ENCODE measurements at regions not wholly inside any gene's neighbourhood (a gene's known extent, or its start where the extent isn't known, plus 50 kb on each side); places are given as distances from the start of the nearest gene placed in this dataset.

DNA sequence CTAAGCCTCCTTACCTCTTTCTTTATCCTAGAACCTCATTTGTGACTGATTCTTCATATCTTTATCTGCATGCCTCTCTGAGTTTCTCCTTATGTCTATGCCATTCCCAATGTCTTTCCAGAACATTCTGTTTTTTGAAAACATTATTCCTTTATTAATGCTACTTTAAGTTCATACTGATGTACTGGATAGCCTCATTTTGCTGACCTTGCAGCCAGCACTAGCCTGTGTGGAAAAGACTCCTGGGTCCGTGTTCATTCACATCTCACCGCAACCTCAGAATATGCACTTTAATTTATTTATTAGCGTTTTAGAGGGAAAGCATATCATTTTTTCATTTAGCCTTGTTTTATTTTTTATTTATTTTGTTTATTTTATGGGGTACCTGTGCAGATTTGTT lies 208.1 kb upstream of the NPVF start:
- H3K27me3 ChIP-seq (ENCODE audit: insufficient read depth, low read depth, severe bottlenecking), result no peaks in the 10 kb centered on the region
- no peak for DNase-seq
- no peak overlapping the region for H3K4me3 ChIP-seq (ENCODE audit: low read depth, low read length)
- H3K36me3 ChIP-seq, result no peaks in the 10 kb centered on the region
- TF ChIP-seq, protein P1, sequence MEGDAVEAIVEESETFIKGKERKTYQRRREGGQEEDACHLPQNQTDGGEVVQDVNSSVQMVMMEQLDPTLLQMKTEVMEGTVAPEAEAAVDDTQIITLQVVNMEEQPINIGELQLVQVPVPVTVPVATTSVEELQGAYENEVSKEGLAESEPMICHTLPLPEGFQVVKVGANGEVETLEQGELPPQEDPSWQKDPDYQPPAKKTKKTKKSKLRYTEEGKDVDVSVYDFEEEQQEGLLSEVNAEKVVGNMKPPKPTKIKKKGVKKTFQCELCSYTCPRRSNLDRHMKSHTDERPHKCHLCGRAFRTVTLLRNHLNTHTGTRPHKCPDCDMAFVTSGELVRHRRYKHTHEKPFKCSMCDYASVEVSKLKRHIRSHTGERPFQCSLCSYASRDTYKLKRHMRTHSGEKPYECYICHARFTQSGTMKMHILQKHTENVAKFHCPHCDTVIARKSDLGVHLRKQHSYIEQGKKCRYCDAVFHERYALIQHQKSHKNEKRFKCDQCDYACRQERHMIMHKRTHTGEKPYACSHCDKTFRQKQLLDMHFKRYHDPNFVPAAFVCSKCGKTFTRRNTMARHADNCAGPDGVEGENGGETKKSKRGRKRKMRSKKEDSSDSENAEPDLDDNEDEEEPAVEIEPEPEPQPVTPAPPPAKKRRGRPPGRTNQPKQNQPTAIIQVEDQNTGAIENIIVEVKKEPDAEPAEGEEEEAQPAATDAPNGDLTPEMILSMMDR (IDR thresholded peaks at IDR 0.05; ENCODE audit: low read depth, low read length), result no peak
- peaks cover 2% of the 10 kb centered on the region for H3K9me3 ChIP-seq (ENCODE audit: severe bottlenecking)
- H3K27ac ChIP-seq, result no peak overlapping the region

DNA sequence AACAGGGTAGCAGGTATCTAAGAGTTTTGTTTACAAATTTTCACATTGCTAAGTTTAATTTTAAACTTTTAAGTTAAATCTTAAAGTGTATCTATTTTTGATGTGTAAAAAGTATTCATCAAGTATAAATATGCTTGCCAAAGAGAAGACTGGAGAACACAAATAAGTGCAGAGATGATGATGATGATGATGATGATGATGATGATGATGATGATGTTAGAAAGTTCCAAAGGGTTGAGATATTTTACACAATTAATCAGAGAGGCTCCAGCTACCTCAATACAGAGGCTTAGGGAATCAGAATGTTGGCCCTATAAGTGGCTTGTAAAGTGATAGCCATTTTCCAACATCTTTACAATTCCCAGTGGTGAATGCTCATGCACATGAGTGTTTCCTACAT lies 209.0 kb upstream of the NPVF start:
- H3K4me3 ChIP-seq (ENCODE audit: low read depth, low read length), result no peak overlapping the region
- H3K27ac ChIP-seq, result no peak overlapping the region
- TF ChIP-seq, protein P1 (IDR thresholded peaks at IDR 0.05; ENCODE audit: low read depth, low read length), result no peak
- DNase-seq, result no peak
- H3K36me3 ChIP-seq, result no peaks in the 10 kb centered on the region
- peaks cover 2% of the 10 kb centered on the region for H3K9me3 ChIP-seq (ENCODE audit: severe bottlenecking)
- no peaks in the 10 kb centered on the region for H3K27me3 ChIP-seq (ENCODE audit: insufficient read depth, low read depth, severe bottlenecking)

DNA sequence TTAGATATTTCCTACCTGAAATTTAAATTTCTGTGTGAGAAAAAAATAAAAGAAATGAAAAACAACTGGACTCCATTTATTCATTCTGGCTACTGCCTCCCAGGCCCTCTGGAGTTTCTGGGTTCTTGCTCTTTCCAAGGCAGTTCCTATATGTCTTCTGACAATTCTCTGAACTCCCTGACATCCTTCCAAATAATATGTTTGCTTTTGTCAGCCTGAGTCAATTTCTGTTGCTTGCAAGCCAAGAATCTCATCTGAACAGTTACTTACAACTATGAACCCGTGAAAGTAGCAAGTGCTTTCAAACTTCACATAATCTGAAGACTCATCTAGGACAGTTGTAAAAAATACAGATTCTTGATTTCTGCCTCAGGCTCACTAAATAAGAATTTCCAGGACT lies 216.7 kb upstream of the NPVF start:
- no peak overlapping the region for H3K4me3 ChIP-seq (ENCODE audit: low read depth, low read length)
- no peak for DNase-seq
- TF ChIP-seq, protein P1 (IDR thresholded peaks at IDR 0.05; ENCODE audit: low read depth, low read length), result no peak
- no peaks in the 10 kb centered on the region for H3K27me3 ChIP-seq (ENCODE audit: insufficient read depth, low read depth, severe bottlenecking)
- no peaks in the 10 kb centered on the region for H3K9me3 ChIP-seq (ENCODE audit: severe bottlenecking)
- no peak overlapping the region for H3K27ac ChIP-seq
- no peaks in the 10 kb centered on the region for H3K36me3 ChIP-seq

DNA sequence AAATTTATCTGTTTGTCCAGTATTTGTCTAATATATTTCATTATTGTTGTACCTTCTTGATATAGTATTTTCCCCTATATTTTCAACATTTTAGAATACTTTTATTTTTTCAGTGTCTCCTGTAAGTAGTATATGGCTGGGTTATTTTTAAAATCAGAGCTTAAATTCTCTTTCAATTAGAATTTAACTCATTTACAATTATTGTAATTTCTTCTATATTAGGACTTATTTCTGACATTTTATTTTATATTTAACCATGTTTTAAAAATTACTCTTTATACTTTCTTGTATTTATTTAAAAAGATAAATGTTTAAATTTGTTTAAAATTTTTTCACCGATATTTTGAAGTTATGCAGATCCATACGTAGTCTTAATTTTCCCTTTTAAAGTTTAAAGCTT lies 220.0 kb upstream of the NPVF start:
- Histone ChIP-seq H3K4me3 (ENCODE audit: low read depth, low read length) (no peak overlapping the region), H3K27me3 (ENCODE audit: insufficient read depth, low read depth, severe bottlenecking) (no peaks in the 10 kb centered on the region), H3K9me3 (ENCODE audit: severe bottlenecking) (no peaks in the 10 kb centered on the region), H3K27ac (no peak overlapping the region), H3K36me3 (no peaks in the 10 kb centered on the region)
- TF ChIP-seq, protein P1 (IDR thresholded peaks at IDR 0.05; ENCODE audit: low read depth, low read length), result no peak
- DNase-seq, result no peak

DNA sequence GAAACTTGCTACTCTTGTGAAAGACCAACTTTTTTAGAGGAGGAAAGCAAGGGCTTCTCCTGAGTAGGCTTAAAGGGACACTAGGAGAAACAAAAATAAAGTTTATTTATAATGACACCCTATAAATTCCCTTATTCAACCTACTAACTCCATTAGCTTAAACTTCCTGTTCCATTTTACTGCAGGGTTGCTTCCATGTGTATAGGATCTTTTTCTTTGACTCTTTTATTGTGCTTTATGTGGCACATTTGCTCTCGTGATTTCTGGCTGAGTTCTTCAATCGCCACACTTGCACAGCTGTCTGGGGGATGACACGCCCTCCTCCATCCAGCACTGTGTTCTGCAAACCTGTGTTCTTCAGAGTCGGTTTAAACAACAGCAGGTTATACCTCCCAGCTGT lies 225.7 kb upstream of the NPVF start:
- Histone ChIP-seq H3K36me3 (no peaks in the 10 kb centered on the region), H3K4me3 (ENCODE audit: low read depth, low read length) (no peak overlapping the region), H3K27ac (no peak overlapping the region), H3K27me3 (ENCODE audit: insufficient read depth, low read depth, severe bottlenecking) (no peaks in the 10 kb centered on the region), H3K9me3 (ENCODE audit: severe bottlenecking) (no peaks in the 10 kb centered on the region)
- no peak for DNase-seq
- TF ChIP-seq, protein P1 (IDR thresholded peaks at IDR 0.05; ENCODE audit: low read depth, low read length), result no peak

DNA sequence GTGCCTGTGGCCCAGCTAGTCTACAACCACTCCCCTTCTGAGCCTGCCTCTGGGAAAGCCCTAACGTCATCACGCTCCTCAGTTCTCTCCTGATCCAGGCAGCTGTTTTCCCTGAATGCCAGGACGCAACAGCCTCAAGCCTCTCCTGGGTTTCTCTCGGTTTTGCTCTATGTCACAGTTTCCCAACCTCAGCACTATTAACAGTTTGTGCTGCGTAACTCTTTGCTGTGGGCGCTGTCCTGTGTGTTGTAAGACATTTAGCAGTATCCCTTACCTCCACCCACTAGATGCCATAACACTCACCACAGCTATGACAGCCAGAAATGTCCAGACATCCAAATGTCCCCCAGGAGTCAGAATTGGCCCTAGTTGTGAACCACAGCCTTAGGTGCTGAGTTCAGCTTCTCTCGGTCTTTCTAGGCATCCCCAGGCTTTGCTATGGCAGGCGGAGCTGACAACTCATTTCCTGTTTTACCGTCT lies 226.3 kb upstream of the NPVF start:
- DNase-seq, result no peak
- Histone ChIP-seq H3K36me3 (no peaks in the 10 kb centered on the region), H3K9me3 (ENCODE audit: severe bottlenecking) (no peaks in the 10 kb centered on the region), H3K4me3 (ENCODE audit: low read depth, low read length) (no peak overlapping the region), H3K27me3 (ENCODE audit: insufficient read depth, low read depth, severe bottlenecking) (no peaks in the 10 kb centered on the region), H3K27ac (no peak overlapping the region)
- TF ChIP-seq, protein P1 (IDR thresholded peaks at IDR 0.05; ENCODE audit: low read depth, low read length), result no peak

All from WERI-Rb-1 (cell line).